ENCODE measurements at regions not wholly inside any gene's neighbourhood (a gene's known extent, or its start where the extent isn't known, plus 50 kb on each side); places are given as distances from the start of the nearest gene placed in this dataset.

GRCh38 chr15:79163395-79163794 is 72.8 kb upstream of the RASGRF1 start:
- Histone ChIP-seq H3K36me3 (ENCODE audit: control insufficient read depth, insufficient read depth, low read length) (no peaks in the 10 kb centered on the region), H3K27me3 (ENCODE audit: control insufficient read depth, insufficient read depth, low read length) (no peaks in the 10 kb centered on the region), H3K4me3 (ENCODE audit: low read depth, low read length) (no peak overlapping the region)
- DNase-seq (ENCODE audit: low read depth) = no peak
- ChIA-PET POLR2A (no interaction called here), CTCF (no interaction called here)
- TF ChIP-seq CTCF (IDR thresholded peaks at IDR 0.05; ENCODE audit: insufficient read depth, low read depth, low read length) = no peak

GRCh38 chr15:79161837-79162508 is 71.4 kb upstream of the RASGRF1 start:
- Histone ChIP-seq H3K36me3 (ENCODE audit: control insufficient read depth, insufficient read depth, low read length) (no peaks in the 10 kb centered on the region), H3K27me3 (ENCODE audit: control insufficient read depth, insufficient read depth, low read length) (no peaks in the 10 kb centered on the region), H3K4me3 (ENCODE audit: low read depth, low read length) (no peak overlapping the region)
- ChIA-PET POLR2A (no interaction called here), CTCF (no interaction called here)
- no peak for DNase-seq (ENCODE audit: low read depth)
- no peak for TF ChIP-seq CTCF (IDR thresholded peaks at IDR 0.05; ENCODE audit: insufficient read depth, low read depth, low read length)

- DNase-seq (ENCODE audit: low read depth) = no peak
- H3K36me3 ChIP-seq (ENCODE audit: control insufficient read depth, insufficient read depth, low read length) = no peaks in the 10 kb centered on the region
- no peaks in the 10 kb centered on the region for H3K27me3 ChIP-seq (ENCODE audit: control insufficient read depth, insufficient read depth, low read length)
- CTCF ChIA-PET = interaction anchor here (0.6 to 1.3 kb wide), 2 partner anchors 25 to 50 kb away, joined by 3 read pairs; no protein-coding TSS in a partner anchor
- no peak overlapping the region for H3K4me3 ChIP-seq (ENCODE audit: low read depth, low read length)
- TF ChIP-seq CTCF (IDR thresholded peaks at IDR 0.05; ENCODE audit: insufficient read depth, low read depth, low read length) = no peak
- POLR2A ChIA-PET = no interaction called here
These were observed 69.6 kb upstream of the RASGRF1 start for GRCh38 chr15:79160211-79160610.

GRCh38 chr15:79157631-79158592 is 67.3 kb upstream of the RASGRF1 start:
- POLR2A ChIA-PET = no interaction called here
- no peak for TF ChIP-seq CTCF (IDR thresholded peaks at IDR 0.05; ENCODE audit: insufficient read depth, low read depth, low read length)
- Histone ChIP-seq H3K36me3 (ENCODE audit: control insufficient read depth, insufficient read depth, low read length) (no peaks in the 10 kb centered on the region), H3K27me3 (ENCODE audit: control insufficient read depth, insufficient read depth, low read length) (no peaks in the 10 kb centered on the region), H3K4me3 (ENCODE audit: low read depth, low read length) (no peak overlapping the region)
- CTCF ChIA-PET = interaction anchor here (0.9 to 2.0 kb wide), 2 partner anchors 18 to 27 kb away, joined by 3 to 8 read pairs; no protein-coding TSS in a partner anchor
- DNase-seq (ENCODE audit: low read depth) = no peak

- POLR2A ChIA-PET = no interaction called here
- no peak overlapping the region for H3K4me3 ChIP-seq (ENCODE audit: low read depth, low read length)
- CTCF ChIA-PET = interaction anchor here (0.9 kb wide), 1 partner anchor 17 kb away, joined by 3 read pairs; no protein-coding TSS in a partner anchor
- DNase-seq (ENCODE audit: low read depth) = no peak
- TF ChIP-seq CTCF (IDR thresholded peaks at IDR 0.05; ENCODE audit: insufficient read depth, low read depth, low read length) = no peak
- no peaks in the 10 kb centered on the region for H3K36me3 ChIP-seq (ENCODE audit: control insufficient read depth, insufficient read depth, low read length)
- H3K27me3 ChIP-seq (ENCODE audit: control insufficient read depth, insufficient read depth, low read length) = no peaks in the 10 kb centered on the region
These were observed 66.3 kb upstream of the RASGRF1 start for GRCh38 chr15:79156704-79157375.

Data from BJ (cell line).